WTC11 (cell line): ENCODE measurements at regions not wholly inside any gene's neighbourhood (a gene's known extent, or its start where the extent isn't known, plus 50 kb on each side); places are given as distances from the start of the nearest gene placed in this dataset.

Experiments
- ATAC-seq: fragments of 200-7000 bp; cut with Tn5 transposase; 2 replicates; pipeline ENCODE4 v1.10.0; 2021; ENCODE audit warnings: mild to moderate bottlenecking, moderate library complexity
- CTCF ChIA-PET: fragments of 300-600 bp; sonication (Branson Sonifier 250); formaldehyde crosslinking; loops from one replicate; lab custom pipeline; 2021; ENCODE audit warnings: antibody characterized with exemption; lab: Charles Lee
- POLR2A ChIA-PET: fragments of 350-600 bp; sonication (Branson Sonifier 250); formaldehyde crosslinking; loops from one replicate; lab custom pipeline; 2021; ENCODE audit warnings: antibody characterized with exemption; lab: Charles Lee
- DNase-seq: peaks from one replicate; pipeline ENCODE4 v3.0.0; 2021; ENCODE audit warnings: low spot score
- H3K27ac Mint-ChIP-seq: 2 replicates; pipeline ENCODE4 v1.8.0; 2021; ENCODE audit warnings: mixed read lengths
- H3K27me3 Mint-ChIP-seq: 2 replicates; pipeline ENCODE4 v1.8.0; 2021; ENCODE audit warnings: low read depth, mild to moderate bottlenecking, moderate library complexity, mixed read lengths
- H3K36me3 Mint-ChIP-seq: 2 replicates; pipeline ENCODE4 v1.8.0; 2021; ENCODE audit warnings: mixed read lengths
- H3K4me1 Mint-ChIP-seq: 2 replicates; pipeline ENCODE4 v1.8.0; 2022; ENCODE audit warnings: mixed read lengths
- H3K4me3 Mint-ChIP-seq: 2 replicates; pipeline ENCODE4 v1.8.0; 2021; ENCODE audit warnings: mild to moderate bottlenecking, moderate library complexity, mixed read lengths
- H3K9me3 Mint-ChIP-seq: 2 replicates; pipeline ENCODE4 v1.8.0; 2021; ENCODE audit warnings: mixed read lengths
- CREM ChIP-seq: sonication (generic); formaldehyde crosslinking; IDR thresholded peaks from 2 replicates; pipeline ENCODE4 v1.8.1; 2022; ENCODE audit warnings: mild to moderate bottlenecking, missing genetic modification reagents, moderate library complexity
- E2F5 ChIP-seq: sonication (generic); formaldehyde crosslinking; IDR thresholded peaks from 2 replicates; pipeline ENCODE4 v1.8.1; 2022; ENCODE audit warnings: mild to moderate bottlenecking, moderate library complexity, missing genetic modification reagents
- EMX1 ChIP-seq: fragments of 250-450 bp; sonication (Bioruptor Pico); IDR thresholded peaks from 2 replicates; pipeline ENCODE4 v1.8.0; 2021; ENCODE audit warnings: mild to moderate bottlenecking
- ERG ChIP-seq: fragments of 250-450 bp; sonication (Bioruptor Pico); IDR thresholded peaks from 2 replicates; pipeline ENCODE4 v1.8.0; 2021; ENCODE audit warnings: mild to moderate bottlenecking
- ETV6 ChIP-seq: sonication (generic); formaldehyde crosslinking; IDR thresholded peaks from 2 replicates; pipeline ENCODE4 v1.8.1; 2022; ENCODE audit warnings: mild to moderate bottlenecking, missing genetic modification reagents
- FOXK1 ChIP-seq: sonication (generic); formaldehyde crosslinking; IDR thresholded peaks from 2 replicates; pipeline ENCODE4 v1.8.0; 2022; ENCODE audit warnings: mild to moderate bottlenecking, moderate library complexity, missing genetic modification reagents
- GABPB1 ChIP-seq: sonication (generic); formaldehyde crosslinking; IDR thresholded peaks from 2 replicates; pipeline ENCODE4 v1.8.1; 2023; ENCODE audit warnings: mild to moderate bottlenecking, missing genetic modification reagents
- HMGXB4 ChIP-seq: sonication (generic); formaldehyde crosslinking; IDR thresholded peaks from 2 replicates; pipeline ENCODE4 v1.8.1; 2023; ENCODE audit warnings: mild to moderate bottlenecking, moderate library complexity, missing genetic modification reagents
- MXD4 ChIP-seq: fragments of 250-450 bp; sonication (Bioruptor Pico); IDR thresholded peaks from 2 replicates; pipeline ENCODE4 v1.8.0; 2021; ENCODE audit warnings: mild to moderate bottlenecking, moderate library complexity, borderline replicate concordance
- MYBL2 ChIP-seq: sonication (generic); formaldehyde crosslinking; IDR thresholded peaks from 2 replicates; pipeline ENCODE4 v1.8.1; 2023; ENCODE audit warnings: mild to moderate bottlenecking, moderate library complexity, missing genetic modification reagents
- NFE2L1 ChIP-seq: sonication (generic); formaldehyde crosslinking; IDR thresholded peaks from 2 replicates; pipeline ENCODE4 v1.8.1; 2023; ENCODE audit warnings: missing genetic modification reagents
- NR2C2 ChIP-seq: sonication (generic); formaldehyde crosslinking; IDR thresholded peaks from 2 replicates; pipeline ENCODE4 v1.8.0; 2022; ENCODE audit warnings: mild to moderate bottlenecking, missing genetic modification reagents
- NR3C1 ChIP-seq: sonication (generic); formaldehyde crosslinking; conservative IDR thresholded peaks from 2 replicates; pipeline ENCODE4 v1.8.1; 2023; ENCODE audit warnings: low read depth, mild to moderate bottlenecking, missing genetic modification reagents
- PRDM15 ChIP-seq: sonication (generic); formaldehyde crosslinking; IDR thresholded peaks from 2 replicates; pipeline ENCODE4 v1.8.0; 2022; ENCODE audit warnings: missing genetic modification reagents
- RELA ChIP-seq: sonication (generic); formaldehyde crosslinking; IDR thresholded peaks from 2 replicates; pipeline ENCODE4 v1.8.1; 2022; ENCODE audit warnings: missing genetic modification reagents, mild to moderate bottlenecking, borderline replicate concordance
- SOX15 ChIP-seq: fragments of 250-450 bp; sonication (Bioruptor Pico); IDR thresholded peaks from 2 replicates; pipeline ENCODE4 v1.9.0; 2021; ENCODE audit warnings: mild to moderate bottlenecking
- TP53 ChIP-seq: sonication (generic); formaldehyde crosslinking; IDR thresholded peaks from 2 replicates; pipeline ENCODE4 v1.8.1; 2023; ENCODE audit warnings: mild to moderate bottlenecking, missing genetic modification reagents
- USF1 ChIP-seq: sonication (generic); formaldehyde crosslinking; IDR thresholded peaks from 2 replicates; pipeline ENCODE4 v1.8.0; 2022; ENCODE audit warnings: mild to moderate bottlenecking, missing genetic modification reagents
- ZNF219 ChIP-seq: sonication (generic); formaldehyde crosslinking; IDR thresholded peaks from 2 replicates; pipeline ENCODE4 v1.8.0; 2023; ENCODE audit warnings: missing genetic modification reagents, mild to moderate bottlenecking, borderline replicate concordance
- ZNF416 ChIP-seq: fragments of 250-450 bp; sonication (Bioruptor Pico); IDR thresholded peaks from 2 replicates; pipeline ENCODE4 v1.9.0; 2021; ENCODE audit warnings: mild to moderate bottlenecking, inconsistent platforms
- TF ChIP-seq, protein P1 (sequence below): sonication (generic); formaldehyde crosslinking; IDR thresholded peaks from 2 replicates; pipeline ENCODE4 v1.8.0; 2022; ENCODE audit warnings: mild to moderate bottlenecking, missing genetic modification reagents

DNA sequence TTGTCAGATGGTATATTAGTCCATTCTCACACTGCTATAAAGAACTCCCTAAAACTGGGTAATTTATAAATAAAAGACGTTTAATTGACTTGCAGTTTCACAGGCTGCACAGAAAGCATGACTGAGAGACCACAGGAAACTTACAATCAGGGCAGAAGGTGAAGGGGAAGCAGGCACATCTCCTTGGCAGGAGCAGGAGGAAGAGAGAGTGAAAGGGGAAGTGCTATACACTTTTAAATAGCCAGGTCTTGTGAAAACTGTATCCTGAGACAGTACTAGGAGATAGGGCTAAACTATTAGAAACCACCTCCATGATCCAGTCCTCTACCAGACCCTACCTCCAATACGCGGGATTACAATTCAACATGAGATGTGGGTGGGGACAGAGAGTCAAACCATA, 193.9 kb upstream of the KCNG1 start:
- no peak overlapping the region for H3K4me3 Mint-ChIP-seq

DNA sequence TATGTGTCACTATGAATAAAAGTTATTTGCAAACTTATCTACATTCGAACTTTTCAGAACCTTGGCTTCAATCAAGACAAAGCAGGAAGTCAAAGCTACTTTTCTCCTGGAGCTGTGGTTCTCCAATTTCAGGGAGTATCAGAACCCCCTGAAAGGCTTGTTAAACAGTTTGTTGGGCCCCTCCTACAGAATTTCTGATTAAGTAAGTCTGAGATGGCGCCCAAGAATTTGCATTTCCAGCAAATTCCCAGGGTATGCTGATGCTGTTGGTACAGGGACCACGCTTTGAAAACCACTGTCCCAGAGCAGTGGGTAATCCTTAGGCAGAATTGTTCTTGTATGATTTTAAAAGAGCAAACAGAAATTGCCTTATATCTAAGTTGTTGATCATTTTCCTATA, 189.9 kb upstream of the KCNG1 start:
- no peak for DNase-seq
- CTCF ChIA-PET = interaction anchor here (1.3 to 2.8 kb wide), 2 partner anchors 8 to 105 kb away, joined by 5 to 11 read pairs; no protein-coding TSS in a partner anchor
- ATAC-seq = no peak
- no peak overlapping the region for H3K4me3 Mint-ChIP-seq
- H3K27me3 Mint-ChIP-seq = peaks cover 6% of the 10 kb centered on the region; the same call in 1 of the 2 replicates
- H3K9me3 Mint-ChIP-seq = peaks cover 26% of the 10 kb centered on the region
- TF ChIP-seq FOXK1 (CRISPR knock-in tag) (no peak), E2F5 (CRISPR knock-in tag) (no peak)
- TF ChIP-seq, all 79 proteins: peak for 0
- POLR2A ChIA-PET = no interaction called here
- Mint-ChIP-seq H3K36me3 (peaks cover 17% of the 10 kb centered on the region), H3K4me1 (peaks cover 19% of the 10 kb centered on the region), H3K27ac (no peak overlapping the region)

More for the DNA sequence above, 193.9 kb upstream of the KCNG1 start:
- DNase-seq = no peak
- CTCF ChIA-PET = no interaction called here
- H3K27me3 Mint-ChIP-seq = peaks cover 20% of the 10 kb centered on the region
- TF ChIP-seq ERG (CRISPR knock-in tag) = no peak
- TF ChIP-seq, all 79 proteins: peak for 0
- peaks cover 33% of the 10 kb centered on the region for H3K4me1 Mint-ChIP-seq
- no peak for ATAC-seq
- peaks cover 39% of the 10 kb centered on the region for H3K9me3 Mint-ChIP-seq
- H3K27ac Mint-ChIP-seq = no peak overlapping the region
- POLR2A ChIA-PET = no interaction called here
- H3K36me3 Mint-ChIP-seq = peaks cover 23% of the 10 kb centered on the region

- no peak for ATAC-seq
- no peak for TF ChIP-seq CREM (CRISPR knock-in tag)
- TF ChIP-seq ZNF416 = no peak
- TF ChIP-seq E2F5 (CRISPR knock-in tag) = no peak
- TF ChIP-seq, protein P1, sequence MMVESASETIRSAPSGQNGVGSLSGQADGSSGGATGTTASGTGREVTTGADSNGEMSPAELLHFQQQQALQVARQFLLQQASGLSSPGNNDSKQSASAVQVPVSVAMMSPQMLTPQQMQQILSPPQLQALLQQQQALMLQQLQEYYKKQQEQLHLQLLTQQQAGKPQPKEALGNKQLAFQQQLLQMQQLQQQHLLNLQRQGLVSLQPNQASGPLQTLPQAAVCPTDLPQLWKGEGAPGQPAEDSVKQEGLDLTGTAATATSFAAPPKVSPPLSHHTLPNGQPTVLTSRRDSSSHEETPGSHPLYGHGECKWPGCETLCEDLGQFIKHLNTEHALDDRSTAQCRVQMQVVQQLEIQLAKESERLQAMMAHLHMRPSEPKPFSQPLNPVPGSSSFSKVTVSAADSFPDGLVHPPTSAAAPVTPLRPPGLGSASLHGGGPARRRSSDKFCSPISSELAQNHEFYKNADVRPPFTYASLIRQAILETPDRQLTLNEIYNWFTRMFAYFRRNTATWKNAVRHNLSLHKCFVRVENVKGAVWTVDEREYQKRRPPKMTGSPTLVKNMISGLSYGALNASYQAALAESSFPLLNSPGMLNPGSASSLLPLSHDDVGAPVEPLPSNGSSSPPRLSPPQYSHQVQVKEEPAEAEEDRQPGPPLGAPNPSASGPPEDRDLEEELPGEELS (CRISPR knock-in tag) = no peak
- TF ChIP-seq HMGXB4 (CRISPR knock-in tag) = no peak
- no peak for TF ChIP-seq MYBL2 (CRISPR knock-in tag)
- TF ChIP-seq USF1 (CRISPR knock-in tag) = no peak
- no peak for TF ChIP-seq EMX1 (CRISPR knock-in tag)
- TF ChIP-seq GABPB1 = no peak
- no peak for TF ChIP-seq NR3C1 (CRISPR knock-in tag)
- TF ChIP-seq PRDM15 (CRISPR knock-in tag) = no peak
- TF ChIP-seq ETV6 = no peak
- TF ChIP-seq ZNF219 (CRISPR knock-in tag) = no peak
- no peak for TF ChIP-seq TP53 (CRISPR knock-in tag)
- no peak for TF ChIP-seq NR2C2 (CRISPR knock-in tag)
- no peak for TF ChIP-seq SOX15
- TF ChIP-seq NFE2L1 (CRISPR knock-in tag) = no peak
- TF ChIP-seq RELA (CRISPR knock-in tag) = no peak
- no peak for TF ChIP-seq MXD4 (CRISPR knock-in tag)
- no peak overlapping the region for H3K27ac Mint-ChIP-seq
- H3K4me3 Mint-ChIP-seq = no peak overlapping the region
- H3K36me3 Mint-ChIP-seq = peaks cover 1% of the 10 kb centered on the region
- ChIA-PET CTCF (interaction anchor here (1.1 to 2.8 kb wide), 4 partner anchors 10 to 224 kb away, joined by 3 to 11 read pairs (median 5); no protein-coding TSS in a partner anchor), POLR2A (no interaction called here)
- no peak for DNase-seq
- H3K27me3 Mint-ChIP-seq = no peaks in the 10 kb centered on the region; the same call in 1 of the 2 replicates
- peaks cover 19% of the 10 kb centered on the region for H3K4me1 Mint-ChIP-seq
- H3K9me3 Mint-ChIP-seq = peaks cover 14% of the 10 kb centered on the region
These were observed 188.3 kb upstream of the KCNG1 start for GRCh38 chr20:51211191-51211590.
